Spleen (tissue), 11 donors: ENCODE measurements at regions not wholly inside any gene's neighbourhood (a gene's known extent, or its start where the extent isn't known, plus 50 kb on each side); places are given as distances from the start of the nearest gene placed in this dataset.

Experiments
- DNase-seq: peaks from one replicate; pipeline ENCODE4 v3.0.0-alpha.2; 2020
- H3K27ac ChIP-seq, 8 donors: fragments of 200-600 bp; sonication (generic) in 7 of 8; 1 replicate in 4 of 8; 2 replicates in 4 of 8; pipeline versions ENCODE4 v1.5.0 to v1.8.0; 2016 to 2021; ENCODE audit warnings: inconsistent platforms in 4 of 8, mild to moderate bottlenecking in 4 of 8, moderate library complexity in 1 of 8
- H3K27me3 ChIP-seq, 7 donors: fragments of 200-600 bp; sonication (generic) in 6 of 7; replicated peaks in 1 of 7; 1 replicate in 4 of 7; 2 replicates in 3 of 7; pipeline versions ENCODE4 v1.5.0 to v1.8.0; 2016 to 2021; ENCODE audit warnings: inconsistent platforms in 3 of 7, mild to moderate bottlenecking in 1 of 7
- H3K36me3 ChIP-seq, 6 donors: fragments of 200-600 bp; sonication (generic) in 5 of 6; 1 replicate in 4 of 6; 2 replicates in 2 of 6; pipeline versions ENCODE4 v1.5.0 to v1.8.0; 2016 to 2021; ENCODE audit warnings: inconsistent platforms in 2 of 6
- H3K4me1 ChIP-seq, 6 donors: fragments of 200-600 bp; sonication (generic) in 5 of 6; 1 replicate in 3 of 6; 2 replicates in 3 of 6; pipeline versions ENCODE4 v1.5.0 to v1.8.0; 2016 to 2021; ENCODE audit warnings: inconsistent platforms in 3 of 6
- H3K4me3 ChIP-seq, 8 donors: fragments of 200-600 bp; sonication (generic) in 7 of 8; 1 replicate in 4 of 8; 2 replicates in 4 of 8; pipeline versions ENCODE4 v1.5.0 to v1.8.0; 2016 to 2021; ENCODE audit warnings: inconsistent platforms in 4 of 8, mild to moderate bottlenecking in 4 of 8, moderate library complexity in 2 of 8
- H3K9me3 ChIP-seq, 8 donors: fragments of 200-600 bp; sonication (generic) in 7 of 8; 1 replicate in 4 of 8; 2 replicates in 4 of 8; pipeline versions ENCODE4 v1.5.0 to v1.8.0; 2016 to 2021; ENCODE audit warnings: inconsistent platforms in 4 of 8
- POLR2A ChIP-seq, 3 donors: fragments of 450-650 bp; IDR thresholded peaks; one replicate each; pipeline ENCODE4 v1.5.1; 2017; ENCODE audit warnings: antibody characterized with exemption in 3 of 3, mild to moderate bottlenecking in 1 of 3
- POLR2AphosphoS5 ChIP-seq, 3 donors: sonication (generic); formaldehyde crosslinking; IDR thresholded peaks; one replicate each; pipeline ENCODE4 v1.5.1; 2017; ENCODE audit warnings: antibody characterized with exemption in 3 of 3
- WGBS, 5 donors: extraction: QIAGEN DNeasy Blood & Tissue Kit in 3 of 5; methylation state at CpG; one replicate each; pipeline versions ENCODE4 v1.1.5 to v1.1.7; 2013 to 2018; 5-methylcytosine and 5-hydroxymethylcytosine counted together
- intact Hi-C: fragments of 100-400 bp; cut with DNase I; formaldehyde crosslinking; loops from one replicate; pipeline ENCODE4 v1.15.0; 2023; ENCODE audit warnings: low total_unique reads
- TF ChIP-seq, protein P1 (sequence below), 11 experiments: fragments of 200-600 bp in 7 of 11; fragments of 450-650 bp in 4 of 11; sonication (generic) in 4 of 11; IDR thresholded peaks in 8 of 11; conservative IDR thresholded peaks in 3 of 11; 1 replicate in 7 of 11; 2 replicates in 4 of 11; pipeline versions ENCODE4 v1.4.0 to v1.8.0; 2016 to 2021; ENCODE audit warnings: antibody characterized with exemption in 11 of 11, inconsistent platforms in 4 of 11, mild to moderate bottlenecking in 1 of 11
- donor health status: healthy with polysubstance abuse.
- donor health status: DM: no; HTN: no; CAD: no; lungs with moderate emphysema.
- donor health status: DM: no; HTN: no; CAD: no.
- donor health status: Bipolar disorder and iron deficiency.
- donor health status: healthy.
- donor health status: DM: no; HTN: no; CAD: no.
- donor health status: DM: yes; HTN: yes; CAD: no.

DNA sequence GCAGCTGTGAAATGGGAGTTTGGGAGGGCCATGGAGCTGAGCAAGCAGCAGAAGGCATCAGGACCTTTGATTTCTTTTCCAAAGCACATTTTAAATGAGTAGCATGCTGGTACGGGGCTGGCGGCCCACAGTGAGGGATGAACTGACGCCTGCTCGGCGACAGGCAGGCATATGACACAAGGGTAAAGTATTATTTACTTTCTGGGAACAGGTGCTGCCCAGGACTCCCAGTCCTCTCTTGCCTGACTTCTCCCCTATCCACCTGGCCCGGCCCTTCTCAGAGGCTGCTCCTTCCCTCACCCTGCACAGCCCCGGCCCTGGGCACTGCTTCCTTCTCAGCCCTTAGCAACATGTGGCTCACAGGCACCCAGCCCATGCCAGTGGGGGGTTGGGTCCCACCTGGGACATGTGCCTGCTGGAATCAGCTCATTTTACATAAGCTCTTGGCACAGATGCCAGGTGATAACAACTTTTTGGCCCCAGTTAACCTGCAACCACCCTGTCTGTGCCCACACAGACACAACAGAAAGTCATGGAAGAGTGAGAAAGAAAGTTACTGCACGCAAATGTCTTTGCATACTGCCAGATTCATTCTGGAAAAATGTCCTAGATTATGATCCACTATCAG, 112.3 kb upstream of the GADD45A start:
- TF ChIP-seq POLR2A (IDR thresholded peaks at IDR 0.05): no peak
- TF ChIP-seq, protein P1, sequence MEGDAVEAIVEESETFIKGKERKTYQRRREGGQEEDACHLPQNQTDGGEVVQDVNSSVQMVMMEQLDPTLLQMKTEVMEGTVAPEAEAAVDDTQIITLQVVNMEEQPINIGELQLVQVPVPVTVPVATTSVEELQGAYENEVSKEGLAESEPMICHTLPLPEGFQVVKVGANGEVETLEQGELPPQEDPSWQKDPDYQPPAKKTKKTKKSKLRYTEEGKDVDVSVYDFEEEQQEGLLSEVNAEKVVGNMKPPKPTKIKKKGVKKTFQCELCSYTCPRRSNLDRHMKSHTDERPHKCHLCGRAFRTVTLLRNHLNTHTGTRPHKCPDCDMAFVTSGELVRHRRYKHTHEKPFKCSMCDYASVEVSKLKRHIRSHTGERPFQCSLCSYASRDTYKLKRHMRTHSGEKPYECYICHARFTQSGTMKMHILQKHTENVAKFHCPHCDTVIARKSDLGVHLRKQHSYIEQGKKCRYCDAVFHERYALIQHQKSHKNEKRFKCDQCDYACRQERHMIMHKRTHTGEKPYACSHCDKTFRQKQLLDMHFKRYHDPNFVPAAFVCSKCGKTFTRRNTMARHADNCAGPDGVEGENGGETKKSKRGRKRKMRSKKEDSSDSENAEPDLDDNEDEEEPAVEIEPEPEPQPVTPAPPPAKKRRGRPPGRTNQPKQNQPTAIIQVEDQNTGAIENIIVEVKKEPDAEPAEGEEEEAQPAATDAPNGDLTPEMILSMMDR (IDR thresholded peaks at IDR 0.05 in 8 of 11, conservative IDR thresholded peaks at IDR 0.05 in 3 of 11): no peak
- no peak for TF ChIP-seq POLR2AphosphoS5 (IDR thresholded peaks at IDR 0.05)
- no peaks in the 10 kb centered on the region for H3K4me1 ChIP-seq
- no peaks in the 10 kb centered on the region for H3K9me3 ChIP-seq
- no peaks in the 10 kb centered on the region for H3K36me3 ChIP-seq
- no peak for DNase-seq
- H3K4me3 ChIP-seq: no peak overlapping the region
- intact Hi-C loops: no loop called here
- H3K27me3 ChIP-seq: no peaks in the 10 kb centered on the region
- 74 to 89% (median 83%) methylated on average over 8 of the region's 8 CpGs for WGBS, 5 donors
- H3K27ac ChIP-seq: no peak overlapping the region

DNA sequence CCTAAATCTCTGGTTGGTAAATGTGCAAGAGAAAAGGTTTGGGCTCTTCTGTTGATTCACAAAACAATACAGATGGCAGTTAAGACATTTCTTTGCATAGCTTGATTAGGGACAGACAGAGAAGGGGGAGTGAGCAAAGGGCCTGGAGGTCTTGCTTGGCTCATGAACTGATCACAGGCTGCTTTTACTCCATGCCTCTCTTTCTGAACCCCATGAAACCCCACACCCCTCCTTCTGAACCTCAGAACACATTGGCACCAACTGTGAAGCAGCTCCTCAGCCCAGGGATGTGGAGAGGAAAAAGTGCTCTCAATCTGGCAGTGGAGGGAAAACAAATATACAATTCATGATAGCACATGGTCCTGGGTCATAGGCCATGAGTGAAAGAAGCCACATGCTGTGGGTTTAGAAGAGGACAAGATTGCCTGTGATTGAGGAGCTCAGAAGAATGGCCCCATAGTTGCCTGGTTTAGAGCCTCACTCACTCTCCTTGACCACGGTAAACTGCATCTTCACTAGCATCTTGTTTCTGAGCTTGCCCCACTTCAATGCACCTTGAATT, 111.6 kb upstream of the GADD45A start:
- no peak for DNase-seq

DNA sequence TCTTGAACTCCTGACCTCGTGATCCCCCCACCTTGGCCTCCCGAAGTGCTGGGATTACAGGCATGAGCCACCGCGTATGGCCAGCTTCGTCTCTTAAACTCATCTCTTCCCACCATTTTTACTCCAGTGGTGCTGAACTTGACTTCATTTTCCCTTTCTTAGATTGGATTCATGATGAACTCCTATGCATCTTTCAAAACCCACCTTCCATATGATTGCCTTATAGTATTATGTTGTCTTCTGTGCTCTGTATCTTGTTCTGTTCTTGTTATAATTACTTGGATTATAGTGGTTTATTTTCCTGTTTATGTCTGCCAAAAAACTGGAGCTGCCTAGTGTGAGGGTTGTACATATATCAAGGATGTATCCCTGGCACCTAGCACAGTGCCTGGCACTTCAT, 110.8 kb upstream of the GADD45A start:
- H3K27ac ChIP-seq: no peak overlapping the region
- whole genome bisulfite sequencing, 5 donors: 85 to 96% (median 92%) methylated on average over 5 of the region's 5 CpGs
- no peaks in the 10 kb centered on the region for H3K9me3 ChIP-seq
- no peak overlapping the region for H3K4me3 ChIP-seq
- no peaks in the 10 kb centered on the region for H3K27me3 ChIP-seq
- no peaks in the 10 kb centered on the region for H3K36me3 ChIP-seq
- intact Hi-C loops: no loop called here
- no peaks in the 10 kb centered on the region for H3K4me1 ChIP-seq
- DNase-seq: no peak
- TF ChIP-seq POLR2AphosphoS5 (IDR thresholded peaks at IDR 0.05): no peak
- TF ChIP-seq, protein P1 (IDR thresholded peaks at IDR 0.05 in 8 of 11, conservative IDR thresholded peaks at IDR 0.05 in 3 of 11): no peak

More for the DNA sequence above, 111.6 kb upstream of the GADD45A start:
- Histone ChIP-seq H3K27me3 (no peaks in the 10 kb centered on the region), H3K4me3 (no peak overlapping the region), H3K4me1 (no peaks in the 10 kb centered on the region), H3K27ac (no peak overlapping the region), H3K36me3 (no peaks in the 10 kb centered on the region), H3K9me3 (no peaks in the 10 kb centered on the region)
- intact Hi-C loops: no loop called here
- 90 to 100% (median 100%) methylated on average over 1 of the region's 1 CpG for WGBS, 5 donors
- TF ChIP-seq POLR2AphosphoS5 (IDR thresholded peaks at IDR 0.05) (no peak), POLR2A (IDR thresholded peaks at IDR 0.05) (no peak)
- TF ChIP-seq, protein P1 (IDR thresholded peaks at IDR 0.05 in 8 of 11, conservative IDR thresholded peaks at IDR 0.05 in 3 of 11): no peak

DNA sequence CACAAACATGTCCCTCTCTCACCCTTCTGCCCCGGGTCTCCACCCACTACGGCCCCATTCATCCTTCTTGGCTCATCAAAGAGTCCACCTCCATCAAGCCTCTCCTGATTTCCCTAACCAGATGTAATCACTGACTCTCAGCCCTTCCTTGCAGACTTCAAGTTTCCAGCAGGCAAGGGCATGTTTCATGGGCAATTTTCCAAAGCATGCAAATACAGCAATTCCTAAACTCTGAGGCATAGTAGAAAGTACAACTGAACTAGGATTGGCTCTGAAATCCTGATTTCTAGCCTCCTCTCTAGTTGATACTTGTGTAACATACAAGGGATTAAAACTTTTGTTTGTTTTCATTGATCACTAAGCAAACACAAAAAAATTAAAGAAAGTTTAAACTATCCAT, 109.1 kb upstream of the GADD45A start:
- Histone ChIP-seq H3K9me3 (no peaks in the 10 kb centered on the region), H3K4me1 (no peaks in the 10 kb centered on the region), H3K27me3 (no peaks in the 10 kb centered on the region), H3K27ac (no peak overlapping the region), H3K4me3 (no peak overlapping the region), H3K36me3 (no peaks in the 10 kb centered on the region)
- intact Hi-C loops: no loop called here
- no peak for DNase-seq
- TF ChIP-seq, protein P1 (IDR thresholded peaks at IDR 0.05 in 8 of 11, conservative IDR thresholded peaks at IDR 0.05 in 3 of 11): no peak
- TF ChIP-seq POLR2A (IDR thresholded peaks at IDR 0.05): no peak
- TF ChIP-seq POLR2AphosphoS5 (IDR thresholded peaks at IDR 0.05): no peak
- WGBS, 5 donors: 72 to 88% (median 85%) methylated on average over 2 of the region's 2 CpGs
